PC-9 (cell line): ENCODE measurements at regions not wholly inside any gene's neighbourhood (a gene's known extent, or its start where the extent isn't known, plus 50 kb on each side); places are given as distances from the start of the nearest gene placed in this dataset.

Experiments used
- CTCF ChIP-seq: fragments of 200-600 bp; sonication (generic); conservative IDR thresholded peaks from 2 replicates; pipeline ENCODE4 v1.6.1; 2017; ENCODE audit warnings: mixed run types, antibody characterized with exemption, mild to moderate bottlenecking, moderate library complexity
- EZH2 ChIP-seq: fragments of 200-600 bp; sonication (generic); IDR thresholded peaks from 2 replicates; pipeline ENCODE4 v1.8.0; 2017; ENCODE audit warnings: antibody characterized with exemption, low read depth

- TF ChIP-seq EZH2 (no peak), CTCF (no peak)
These were observed 331.3 kb upstream of the NR5A2 start for GRCh38 chr1:199696225-199696624.
